GM20000 (cell line): ENCODE measurements at regions not wholly inside any gene's neighbourhood (a gene's known extent, or its start where the extent isn't known, plus 50 kb on each side); places are given as distances from the start of the nearest gene placed in this dataset.

Experiments
- DNase-seq: peaks from one replicate; pipeline ENCODE4 v3.0.0; 2012; ENCODE audit warnings: low spot score
- TF ChIP-seq, protein P1 (sequence below): IDR thresholded peaks from 2 replicates; pipeline ENCODE4 v1.5.1; 2012; ENCODE audit warnings: mild to moderate bottlenecking, control low read depth; ENCODE audit errors: extremely low read depth, missing control alignments

DNA sequence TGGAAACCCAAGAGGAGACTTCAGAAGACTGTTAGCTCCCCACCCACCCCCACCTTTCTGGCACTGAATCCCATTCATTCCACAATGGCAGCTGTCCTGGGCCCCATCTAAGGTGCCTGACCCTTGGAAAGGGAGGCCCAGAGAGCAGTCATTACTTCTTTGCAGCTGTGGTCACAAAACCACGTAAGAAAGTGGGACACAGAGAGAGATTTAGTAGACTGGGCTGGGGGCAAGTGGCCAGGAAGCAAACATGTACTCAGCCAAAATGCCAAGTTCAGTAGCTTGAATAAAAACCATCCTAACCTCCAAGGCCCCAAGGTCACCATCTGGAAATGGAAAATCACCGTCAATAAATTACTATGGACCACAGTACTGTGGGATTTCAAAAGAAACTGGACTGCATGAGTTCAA lies 381.4 kb downstream of the TNS1 start:
- no peak for DNase-seq
- TF ChIP-seq, protein P1, sequence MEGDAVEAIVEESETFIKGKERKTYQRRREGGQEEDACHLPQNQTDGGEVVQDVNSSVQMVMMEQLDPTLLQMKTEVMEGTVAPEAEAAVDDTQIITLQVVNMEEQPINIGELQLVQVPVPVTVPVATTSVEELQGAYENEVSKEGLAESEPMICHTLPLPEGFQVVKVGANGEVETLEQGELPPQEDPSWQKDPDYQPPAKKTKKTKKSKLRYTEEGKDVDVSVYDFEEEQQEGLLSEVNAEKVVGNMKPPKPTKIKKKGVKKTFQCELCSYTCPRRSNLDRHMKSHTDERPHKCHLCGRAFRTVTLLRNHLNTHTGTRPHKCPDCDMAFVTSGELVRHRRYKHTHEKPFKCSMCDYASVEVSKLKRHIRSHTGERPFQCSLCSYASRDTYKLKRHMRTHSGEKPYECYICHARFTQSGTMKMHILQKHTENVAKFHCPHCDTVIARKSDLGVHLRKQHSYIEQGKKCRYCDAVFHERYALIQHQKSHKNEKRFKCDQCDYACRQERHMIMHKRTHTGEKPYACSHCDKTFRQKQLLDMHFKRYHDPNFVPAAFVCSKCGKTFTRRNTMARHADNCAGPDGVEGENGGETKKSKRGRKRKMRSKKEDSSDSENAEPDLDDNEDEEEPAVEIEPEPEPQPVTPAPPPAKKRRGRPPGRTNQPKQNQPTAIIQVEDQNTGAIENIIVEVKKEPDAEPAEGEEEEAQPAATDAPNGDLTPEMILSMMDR: no peak

DNA sequence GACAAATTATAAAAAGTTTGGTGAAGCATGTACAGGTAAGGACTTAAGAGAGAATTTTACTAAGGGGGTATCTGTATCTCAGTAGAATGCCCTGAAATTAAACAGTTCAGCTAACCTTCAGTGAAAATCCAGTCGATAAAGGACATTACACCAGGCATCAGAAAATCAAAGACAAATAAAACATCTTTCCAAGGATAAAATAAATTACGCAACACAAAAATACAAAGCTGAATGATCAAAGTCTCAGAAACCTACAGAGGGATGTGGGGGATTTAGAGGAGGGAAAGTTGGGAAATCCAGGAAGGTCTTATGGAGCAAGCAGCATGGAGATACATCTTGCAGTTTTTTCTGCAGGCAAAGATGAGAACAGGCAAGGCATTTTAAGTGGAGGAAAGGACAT lies 384.1 kb downstream of the TNS1 start:
- no peak for DNase-seq
- TF ChIP-seq, protein P1: no peak

GRCh38 chr2:217617616-217618022 lies 385.2 kb downstream of the TNS1 start:
- TF ChIP-seq, protein P1: no peak
- DNase-seq: no peak

DNA sequence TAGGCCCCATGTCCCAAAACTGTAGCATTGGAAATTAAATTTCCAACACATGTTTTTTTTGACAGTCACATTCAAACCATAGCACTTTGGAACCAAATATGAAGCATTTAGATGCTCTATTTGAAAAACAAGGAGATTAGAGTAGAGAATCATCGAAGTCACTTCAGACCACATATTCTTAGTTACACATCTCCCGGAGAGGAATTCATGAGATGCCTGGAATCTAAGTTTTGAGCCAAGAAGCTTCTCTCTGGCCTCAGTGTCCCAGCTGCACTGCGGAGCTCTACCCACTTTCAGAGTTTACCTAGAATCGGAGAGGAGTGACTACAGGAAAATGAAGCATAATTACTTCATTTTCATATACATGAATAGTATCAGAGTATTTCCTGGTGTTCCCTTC lies 385.9 kb downstream of the TNS1 start:
- no peak for DNase-seq

DNA sequence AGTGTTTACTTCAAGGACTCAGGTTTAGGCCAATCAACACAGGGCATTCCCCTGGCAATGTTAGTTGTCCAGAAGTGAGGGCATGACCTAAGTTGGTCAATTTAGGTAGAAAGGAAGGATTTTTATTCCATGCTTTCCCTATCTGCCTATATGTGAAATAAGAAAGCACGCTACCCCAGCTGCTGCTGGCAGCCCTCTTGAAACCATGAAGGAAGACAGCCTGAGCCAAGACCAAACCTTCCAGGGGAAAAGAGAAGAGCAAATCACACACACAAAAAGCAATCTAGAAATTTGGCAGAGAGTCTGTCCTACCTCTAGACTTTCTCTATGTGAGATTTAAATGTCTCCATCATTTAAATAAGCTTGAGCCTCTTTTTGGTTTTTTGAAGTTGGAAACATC lies 387.6 kb downstream of the TNS1 start:
- DNase-seq: no peak
- TF ChIP-seq, protein P1: no peak

More for the DNA sequence above, 385.9 kb downstream of the TNS1 start:
- TF ChIP-seq, protein P1: no peak

GRCh38 chr2:217614498-217614897 lies 388.3 kb downstream of the TNS1 start:
- TF ChIP-seq, protein P1: no peak
- DNase-seq: peak; percentile 24

DNA sequence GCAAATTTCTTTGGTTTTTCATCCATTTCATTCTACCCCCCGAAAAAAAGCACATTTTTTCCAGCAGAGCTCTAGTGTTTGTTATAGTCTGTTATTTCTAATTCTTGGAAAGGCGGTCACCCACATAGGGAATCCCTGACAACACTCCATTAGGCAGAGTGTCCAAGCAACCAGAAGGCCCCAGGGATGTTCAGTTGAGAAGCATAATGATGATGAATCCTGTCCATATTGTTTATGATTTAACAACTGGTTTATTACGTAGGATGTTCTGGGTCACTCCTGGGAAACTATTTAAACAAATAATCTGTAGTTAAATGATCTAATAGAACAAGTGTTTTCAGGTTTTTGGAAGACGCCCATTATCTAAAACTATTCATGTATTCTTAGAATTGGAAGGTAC lies 388.7 kb downstream of the TNS1 start:
- TF ChIP-seq, protein P1: no peak
- no peak for DNase-seq
